ENCODE measurements at regions not wholly inside any gene's neighbourhood (a gene's known extent, or its start where the extent isn't known, plus 50 kb on each side); places are given as distances from the start of the nearest gene placed in this dataset.

GRCh38 chr1:173269490-173270230 lies 62.5 kb upstream of the TNFSF4 start (continued):
- TF ChIP-seq ZBTB40 (IDR thresholded peaks at IDR 0.05) (peak; percentile 18; the same call in 1 of the 2 replicates), ZBTB40 (CRISPR knock-in tag; IDR thresholded peaks at IDR 0.05) (no peak), RNF2 (IDR thresholded peaks at IDR 0.05) (peak; percentile 42; the same call in 1 of the 2 replicates), CBFB (CRISPR knock-in tag; IDR thresholded peaks at IDR 0.05) (no peak), SRF (CRISPR knock-in tag; IDR thresholded peaks at IDR 0.05) (0 out of 4 replicates have a peak, but pooled peaks of 1 of the 2 experiments have one; percentile 21), RHOXF2B (CRISPR knock-in tag; conservative IDR thresholded peaks at IDR 0.05) (0 out of 2 replicates have a peak, but pooled peaks have one; percentile 15), ZNF253 (CRISPR knock-in tag; conservative IDR thresholded peaks at IDR 0.05) (no peak), ZNF589 (CRISPR knock-in tag; IDR thresholded peaks at IDR 0.05; ENCODE audit: low read depth) (peak; percentile 90), HES1 (IDR thresholded peaks at IDR 0.05; ENCODE audit: low read depth) (peak; percentile 52; the same call in 1 of the 2 replicates), ARID1B (IDR thresholded peaks at IDR 0.05) (peak; percentile 84), FOSL1 (tag; conservative IDR thresholded peaks at IDR 0.05) (peak; percentile 96), ELF2 (CRISPR knock-in tag; IDR thresholded peaks at IDR 0.05) (peak; percentile 49; the same call in 1 of the 2 replicates), PCBP1 (IDR thresholded peaks at IDR 0.05; ENCODE audit: low read depth, low read length, poor library complexity, severe bottlenecking) (no peak), TBL1XR1 (IDR thresholded peaks at IDR 0.05; ENCODE audit: low read length in 2 of 2) (peak in 1 of 2 experiments; percentile 55; a peak in 1 of 4 replicates), TAL1 (IDR thresholded peaks at IDR 0.05) (peak; percentile 30; the same call in 1 of the 2 replicates), ZBTB33 (CRISPR knock-in tag; IDR thresholded peaks at IDR 0.05) (no peak), SAFB (IDR thresholded peaks at IDR 0.05; ENCODE audit: borderline replicate concordance, low read depth, low read length) (no peak)
